Upper lobe of left lung (tissue), 4 donors: ENCODE measurements at regions not wholly inside any gene's neighbourhood (a gene's known extent, or its start where the extent isn't known, plus 50 kb on each side); places are given as distances from the start of the nearest gene placed in this dataset.

Source experiments
- CTCF ChIP-seq, 6 experiments: fragments of 450-650 bp in 4 of 6; fragments of 200-600 bp in 2 of 6; sonication (generic) in 2 of 6; IDR thresholded peaks; one replicate each; pipeline ENCODE4 v1.5.1; 2016 to 2019; ENCODE audit warnings: antibody characterized with exemption in 6 of 6
- EP300 ChIP-seq, 4 donors: sonication (generic); formaldehyde crosslinking; IDR thresholded peaks; one replicate each; pipeline ENCODE4 v1.5.1; 2017; ENCODE audit warnings: antibody characterized with exemption in 4 of 4, control low read depth in 2 of 4
- POLR2AphosphoS5 ChIP-seq, 2 donors: sonication (generic); formaldehyde crosslinking; IDR thresholded peaks; one replicate each; pipeline ENCODE4 v1.5.1; 2017; ENCODE audit warnings: antibody characterized with exemption in 2 of 2

GRCh38 chr5:116654925-116655324 lies 80.3 kb upstream of the SEMA6A start:
- TF ChIP-seq POLR2AphosphoS5 (IDR thresholded peaks at IDR 0.05) (no peak), CTCF (IDR thresholded peaks at IDR 0.05) (no peak), EP300 (IDR thresholded peaks at IDR 0.05) (no peak)
